Esophagus (tissue), 2 donors: ENCODE measurements at regions not wholly inside any gene's neighbourhood (a gene's known extent, or its start where the extent isn't known, plus 50 kb on each side); places are given as distances from the start of the nearest gene placed in this dataset.

ENCODE experiments used
- H3K27ac ChIP-seq, 2 donors: one replicate each; pipeline ENCODE4 v1.5.1; 2013; ENCODE audit warnings: low read depth in 2 of 2, mild to moderate bottlenecking in 2 of 2, inconsistent platforms in 1 of 2, low read length in 1 of 2, moderate library complexity in 1 of 2
- H3K27me3 ChIP-seq, 2 donors: one replicate each; pipeline ENCODE4 v1.6.1; 2013; ENCODE audit warnings: low read length in 2 of 2, control low read depth in 1 of 2, mild to moderate bottlenecking in 1 of 2; ENCODE audit not compliant: insufficient read depth in 2 of 2, control insufficient read depth in 1 of 2
- H3K36me3 ChIP-seq, 2 donors: one replicate each; pipeline ENCODE4 v1.6.1; 2013; ENCODE audit warnings: low read length in 1 of 2; ENCODE audit not compliant: control insufficient read depth in 2 of 2, insufficient read depth in 2 of 2
- H3K4me1 ChIP-seq, 2 donors: one replicate each; pipeline ENCODE4 v1.6.1; 2013; ENCODE audit warnings: low read length in 1 of 2; ENCODE audit not compliant: control insufficient read depth in 2 of 2, insufficient read depth in 2 of 2
- H3K4me3 ChIP-seq, 2 donors: one replicate each; pipeline ENCODE4 v1.5.1; 2013; ENCODE audit warnings: low read length in 2 of 2, mild to moderate bottlenecking in 2 of 2, low read depth in 1 of 2, moderate library complexity in 1 of 2
- H3K9me3 ChIP-seq, 2 donors: one replicate each; pipeline ENCODE4 v1.6.1; 2013; ENCODE audit warnings: mild to moderate bottlenecking in 2 of 2, low read depth in 1 of 2, low read length in 1 of 2, moderate library complexity in 1 of 2; ENCODE audit not compliant: control insufficient read depth in 2 of 2, insufficient read depth in 1 of 2
- WGBS, 2 donors: extraction: QIAGEN DNeasy Blood & Tissue Kit; methylation state at CpG; one replicate each; pipeline ENCODE4 v1.1.7; 2013; 5-methylcytosine and 5-hydroxymethylcytosine counted together
- donor health status: healthy with polysubstance abuse.
- donor health status: Bipolar disorder and iron deficiency.

DNA sequence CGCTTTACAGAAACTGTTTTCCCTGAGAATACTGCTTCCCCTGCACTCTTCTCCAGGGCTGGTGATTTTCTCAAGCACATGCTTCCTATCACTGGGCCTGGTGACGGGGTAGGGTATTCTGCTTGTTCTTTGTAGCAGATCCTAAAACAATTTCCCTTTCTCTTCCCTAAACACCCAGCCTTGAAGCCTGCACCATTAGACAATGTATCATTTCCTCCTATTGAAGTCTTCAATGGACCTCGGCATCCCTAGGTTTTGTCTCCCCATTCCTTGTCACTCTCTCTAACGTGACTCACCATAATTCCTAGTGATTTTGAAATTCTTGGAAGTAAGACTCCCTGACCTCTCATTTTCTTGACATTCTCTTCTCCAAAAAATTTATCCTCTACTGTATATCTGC, 109.5 kb upstream of the GHITM start:
- H3K4me1 ChIP-seq, result no peaks in the 10 kb centered on the region
- H3K9me3 ChIP-seq, result no peaks in the 10 kb centered on the region
- H3K27me3 ChIP-seq, result no peaks in the 10 kb centered on the region
- H3K4me3 ChIP-seq, result no peak overlapping the region
- 74 to 77% methylated on average over 4 of the region's 4 CpGs for WGBS, 2 donors
- no peaks in the 10 kb centered on the region for H3K36me3 ChIP-seq
- no peak overlapping the region for H3K27ac ChIP-seq

DNA sequence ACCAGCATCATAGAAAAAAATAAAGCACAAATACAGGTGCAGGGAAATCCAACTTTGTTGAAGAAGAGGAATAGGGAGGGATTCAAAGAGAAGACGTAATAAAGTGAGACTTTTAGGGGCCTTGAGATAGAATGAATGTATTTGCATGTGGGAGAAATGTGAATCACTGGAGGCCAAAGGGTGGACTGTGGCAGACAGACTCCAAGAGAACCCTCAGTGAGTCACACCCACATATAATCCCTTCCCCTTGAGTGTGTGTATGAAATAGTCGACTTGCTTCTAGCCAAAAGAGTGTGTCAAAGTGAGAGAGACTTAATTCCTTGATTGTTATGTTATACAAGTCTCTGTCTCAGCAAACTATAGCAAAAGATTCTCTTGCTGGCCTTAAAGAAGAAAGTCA, 101.3 kb upstream of the GHITM start:
- Histone ChIP-seq H3K4me1 (no peaks in the 10 kb centered on the region), H3K9me3 (no peaks in the 10 kb centered on the region), H3K4me3 (no peak overlapping the region), H3K27me3 (no peaks in the 10 kb centered on the region), H3K36me3 (no peaks in the 10 kb centered on the region), H3K27ac (no peak overlapping the region)
- WGBS, 2 donors, result 69% methylated on average over 2 of the region's 2 CpGs

DNA sequence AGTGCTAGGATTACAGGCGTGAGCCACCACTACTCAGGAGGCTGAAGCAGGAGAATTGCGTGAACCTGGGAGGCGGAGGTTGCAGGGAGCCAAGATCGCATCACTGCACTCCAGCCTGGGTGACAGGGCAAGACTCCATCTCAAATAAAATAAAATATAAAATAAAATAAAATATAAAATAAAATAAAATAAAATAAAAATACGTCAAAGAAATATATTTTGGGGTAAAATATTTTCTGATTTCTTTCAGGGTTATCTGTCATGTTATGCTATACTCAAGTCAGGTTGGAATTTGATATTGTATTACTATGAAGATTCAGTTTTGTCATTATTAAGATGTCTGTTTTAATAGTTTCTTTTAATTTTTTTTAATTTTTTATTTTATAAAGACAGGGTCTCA, 99.4 kb upstream of the GHITM start:
- no peak overlapping the region for H3K27ac ChIP-seq
- no peaks in the 10 kb centered on the region for H3K27me3 ChIP-seq
- no peak overlapping the region for H3K4me3 ChIP-seq
- 84 to 86% methylated on average over 5 of the region's 5 CpGs for WGBS, 2 donors
- H3K36me3 ChIP-seq, result no peaks in the 10 kb centered on the region
- no peaks in the 10 kb centered on the region for H3K9me3 ChIP-seq
- H3K4me1 ChIP-seq, result no peaks in the 10 kb centered on the region

DNA sequence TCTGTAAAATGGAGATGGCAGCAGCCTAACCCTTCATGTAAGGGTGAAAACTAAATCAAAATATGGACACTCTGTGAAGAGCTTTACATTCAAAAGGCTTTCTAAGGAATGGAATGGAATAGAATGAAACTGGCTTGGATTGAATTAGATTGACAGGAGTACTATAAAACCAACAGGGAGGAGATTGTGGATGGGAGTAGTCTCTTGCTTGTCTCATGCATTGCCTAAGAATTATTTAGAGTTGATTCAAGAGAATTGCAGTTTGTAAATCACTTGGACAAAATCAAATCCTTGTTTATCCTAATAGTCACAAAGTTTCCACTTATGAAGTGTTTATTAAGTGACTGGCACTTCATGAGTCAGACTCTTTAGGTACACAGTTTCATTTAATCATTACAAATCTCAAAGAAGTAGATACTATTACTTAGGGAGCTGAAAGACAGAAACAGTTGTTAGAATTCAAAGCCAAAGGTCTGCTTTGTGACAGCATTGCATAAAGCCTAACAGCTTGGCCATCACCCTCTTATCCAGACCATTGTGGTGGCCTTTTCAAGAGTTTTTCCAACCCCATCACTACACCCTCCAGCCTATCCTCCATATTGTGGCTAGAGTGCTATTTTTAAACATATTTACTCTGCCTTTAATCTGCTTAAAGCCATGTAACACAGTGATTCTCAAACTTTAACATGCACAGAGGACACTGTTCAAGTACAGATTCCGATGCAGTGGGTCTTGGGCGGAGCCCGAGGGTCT, 91.9 kb upstream of the GHITM start:
- WGBS, 2 donors, result 77 to 82% methylated on average over 3 of the region's 3 CpGs
- Histone ChIP-seq H3K4me3 (no peak overlapping the region), H3K9me3 (no peaks in the 10 kb centered on the region), H3K4me1 (no peaks in the 10 kb centered on the region), H3K36me3 (no peaks in the 10 kb centered on the region), H3K27ac (no peak overlapping the region), H3K27me3 (no peaks in the 10 kb centered on the region)

DNA sequence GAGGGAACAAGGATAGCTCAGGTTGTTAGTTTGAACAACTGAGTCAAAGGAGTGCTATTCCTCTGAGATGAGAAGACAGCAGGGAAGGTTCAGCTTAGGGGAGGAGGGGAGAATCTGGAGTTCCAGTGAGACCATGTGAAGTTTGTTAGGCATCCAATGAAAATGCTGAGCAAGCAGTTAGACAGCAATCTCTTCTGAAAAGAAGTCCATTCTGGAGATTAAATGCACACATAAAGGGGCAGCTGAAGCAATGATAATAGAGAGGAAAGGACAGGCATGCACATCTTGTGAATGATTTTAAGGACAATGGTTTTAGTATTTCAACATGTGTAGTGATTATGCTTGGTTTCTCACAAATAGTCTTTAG, 89.7 kb upstream of the GHITM start:
- Histone ChIP-seq H3K9me3 (no peaks in the 10 kb centered on the region), H3K4me1 (peaks cover 0 to 3% of the 10 kb centered on the region in 2 donors), H3K27me3 (no peaks in the 10 kb centered on the region), H3K4me3 (no peak overlapping the region), H3K36me3 (no peaks in the 10 kb centered on the region), H3K27ac (no peak overlapping the region)

DNA sequence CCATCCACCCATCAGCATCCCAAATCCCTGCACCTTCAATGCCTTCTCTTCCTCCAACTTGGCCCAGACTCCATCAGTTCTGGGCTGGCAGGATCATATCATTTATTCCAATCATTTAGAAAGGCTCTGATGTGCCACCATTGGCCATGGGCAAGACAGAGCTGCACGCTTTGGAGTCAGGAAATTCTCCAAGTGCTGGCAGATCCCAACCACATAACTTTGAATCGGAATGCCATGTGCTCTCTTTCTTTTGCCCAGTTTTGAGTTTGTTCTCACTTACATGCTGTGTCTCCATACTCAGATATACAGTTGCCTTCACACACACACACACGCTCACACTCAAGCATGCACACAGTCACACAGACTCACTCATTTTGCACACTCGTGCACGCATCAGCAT, 85.7 kb upstream of the GHITM start:
- 87% methylated on average over 5 of the region's 5 CpGs for WGBS, 2 donors
- no peaks in the 10 kb centered on the region for H3K36me3 ChIP-seq
- peaks cover 0 to 3% of the 10 kb centered on the region in 2 donors for H3K4me1 ChIP-seq
- H3K9me3 ChIP-seq, result no peaks in the 10 kb centered on the region
- no peak overlapping the region for H3K27ac ChIP-seq
- H3K27me3 ChIP-seq, result no peaks in the 10 kb centered on the region
- no peak overlapping the region for H3K4me3 ChIP-seq

DNA sequence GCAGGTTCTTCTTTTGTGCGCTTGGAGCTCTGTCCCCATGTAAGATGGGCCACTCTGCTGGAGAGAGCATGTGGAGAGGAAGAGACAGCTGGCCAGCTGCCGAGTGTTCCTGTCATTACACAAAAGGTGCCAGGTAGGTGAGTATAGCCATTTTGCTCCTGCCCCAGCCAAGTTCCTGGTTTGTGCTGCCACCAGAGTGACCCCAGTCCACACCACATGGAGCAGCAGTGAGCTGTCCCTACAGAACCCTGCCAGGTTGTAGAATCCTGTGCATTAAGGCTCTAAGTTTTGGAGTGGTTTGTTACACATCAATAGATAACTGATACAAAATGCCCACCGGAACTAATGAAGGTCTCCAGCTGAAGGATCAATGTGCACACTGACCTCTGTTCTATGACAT, 84.6 kb upstream of the GHITM start:
- H3K4me3 ChIP-seq, result no peak overlapping the region
- no peak overlapping the region for H3K27ac ChIP-seq
- H3K27me3 ChIP-seq, result no peaks in the 10 kb centered on the region
- H3K4me1 ChIP-seq, result peaks cover 0 to 3% of the 10 kb centered on the region in 2 donors
- no peaks in the 10 kb centered on the region for H3K36me3 ChIP-seq
- WGBS, 2 donors, result 82 to 84% methylated on average over 3 of the region's 3 CpGs
- H3K9me3 ChIP-seq, result no peaks in the 10 kb centered on the region

DNA sequence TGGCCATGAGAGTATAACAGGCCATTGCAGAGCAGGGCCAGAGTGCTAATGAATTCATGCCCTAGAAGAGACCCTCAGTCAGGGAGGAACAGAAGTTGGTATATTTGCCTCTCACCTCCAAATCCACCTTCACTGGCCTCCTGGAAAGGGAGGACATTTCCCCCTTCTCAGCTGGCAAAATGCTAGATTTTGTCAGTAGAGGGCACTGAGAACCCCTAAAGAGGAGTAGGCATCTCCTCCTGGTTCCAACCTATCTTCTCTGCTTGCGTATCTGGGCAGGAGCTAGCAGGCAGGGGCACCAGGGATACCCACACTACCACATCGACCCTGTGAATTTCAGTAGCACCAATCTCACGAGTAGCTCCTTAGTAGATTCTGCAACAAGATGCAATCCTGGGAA, 79.8 kb upstream of the GHITM start:
- 75 to 77% methylated on average over 3 of the region's 3 CpGs for whole genome bisulfite sequencing, 2 donors
- Histone ChIP-seq H3K4me3 (no peak overlapping the region), H3K36me3 (no peaks in the 10 kb centered on the region), H3K9me3 (peaks cover 0 to 2% of the 10 kb centered on the region in 2 donors), H3K27ac (no peak overlapping the region), H3K27me3 (no peaks in the 10 kb centered on the region), H3K4me1 (no peaks in the 10 kb centered on the region)

DNA sequence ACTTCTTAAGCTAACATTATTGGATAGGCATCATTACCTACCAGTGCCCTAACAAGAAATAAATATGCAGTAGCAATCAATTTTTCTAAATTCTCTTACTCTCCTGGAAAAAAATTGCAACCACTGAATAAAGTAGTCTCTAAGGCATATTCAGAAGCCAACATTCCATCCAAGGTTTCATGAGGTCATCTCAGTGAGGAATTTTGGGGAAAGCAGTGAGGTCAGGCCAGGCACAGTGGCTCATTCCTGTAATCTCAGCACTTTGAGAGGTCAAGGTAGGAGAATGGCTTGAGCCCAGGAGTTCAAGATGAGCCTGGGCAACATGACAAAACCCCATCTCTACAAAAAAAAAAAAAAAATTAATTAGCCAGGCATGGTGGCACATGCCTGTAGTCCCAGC, 75.9 kb upstream of the GHITM start:
- Histone ChIP-seq H3K27me3 (no peaks in the 10 kb centered on the region), H3K9me3 (peaks cover 0 to 2% of the 10 kb centered on the region in 2 donors), H3K4me1 (no peaks in the 10 kb centered on the region), H3K27ac (no peak overlapping the region), H3K4me3 (no peak overlapping the region), H3K36me3 (no peaks in the 10 kb centered on the region)

DNA sequence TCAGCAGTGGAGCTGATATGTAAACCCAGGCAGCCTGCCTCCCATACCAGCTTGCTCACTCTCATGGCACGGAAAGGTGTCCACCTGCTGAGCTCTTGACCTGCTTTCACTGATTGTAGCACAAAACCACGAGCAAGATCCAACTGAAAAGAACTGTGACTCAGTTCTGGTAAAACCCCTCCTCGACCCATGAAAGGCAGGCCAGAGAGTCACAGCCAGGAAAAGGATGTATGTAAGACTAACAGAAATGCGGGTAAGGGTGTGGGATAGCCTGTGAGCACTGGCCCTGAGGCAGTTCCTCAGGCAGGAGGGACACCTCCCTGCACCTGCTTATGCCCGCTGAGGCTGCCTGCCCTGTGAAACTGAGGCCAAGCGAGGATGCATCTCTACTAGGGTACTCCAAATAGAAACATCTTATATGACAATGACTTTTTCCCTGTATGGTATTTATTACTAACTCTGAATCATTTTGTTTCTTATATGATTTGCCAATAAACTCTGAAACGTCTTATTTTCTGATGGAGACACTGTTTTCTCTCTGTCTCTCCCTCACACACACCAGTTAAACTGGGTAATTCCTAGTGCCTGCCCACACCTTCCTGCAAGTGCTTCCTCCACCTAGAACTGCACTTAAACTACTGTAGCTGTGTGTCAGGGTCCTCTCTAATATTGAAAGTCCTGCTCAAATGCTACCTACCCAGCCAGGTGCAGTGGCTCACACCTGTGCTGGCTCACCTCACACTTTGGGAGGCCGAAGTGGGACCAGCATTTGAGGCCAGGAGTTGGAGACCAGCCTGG, 73.3 kb upstream of the GHITM start:
- H3K27me3 ChIP-seq, result no peaks in the 10 kb centered on the region
- no peak overlapping the region for H3K4me3 ChIP-seq
- no peaks in the 10 kb centered on the region for H3K4me1 ChIP-seq
- H3K27ac ChIP-seq, result no peak overlapping the region
- no peaks in the 10 kb centered on the region for H3K36me3 ChIP-seq
- 59 to 67% methylated on average over 8 of the region's 8 CpGs for WGBS, 2 donors
- peaks cover 2% of the 10 kb centered on the region in 2 donors for H3K9me3 ChIP-seq
